Activated naive CD8-positive, alpha-beta T cell treated with anti-CD3 and anti-CD28 coated beads, Interleukin-2, amount 10 ng/mL, durations not matched to agents 7 days and 5 days (primary cell): ENCODE measurements at regions not wholly inside any gene's neighbourhood (a gene's known extent, or its start where the extent isn't known, plus 50 kb on each side); places are given as distances from the start of the nearest gene placed in this dataset.

ENCODE experiments used
- ATAC-seq: fragments of 150-1000 bp; cut with Tn5 transposase; one replicate; pipeline ENCODE4 v1.10.0; 2021; ENCODE audit warnings: low read depth, moderate library complexity
- POLR2A ChIA-PET: fragments of 350-600 bp; sonication (Branson Sonifier 250); formaldehyde crosslinking; loops from one replicate; lab custom pipeline; 2021; ENCODE audit warnings: antibody characterized with exemption; lab: Charles Lee
- DNase-seq: peaks from one replicate; pipeline ENCODE4 v3.0.0; 2021
- H3K27ac Mint-ChIP-seq: one replicate; pipeline ENCODE4 v1.8.0; 2022; ENCODE audit warnings: mild to moderate bottlenecking, mixed read lengths
- H3K27me3 Mint-ChIP-seq: one replicate; pipeline ENCODE4 v1.8.0; 2022; ENCODE audit warnings: mild to moderate bottlenecking, moderate library complexity, mixed read lengths
- H3K36me3 Mint-ChIP-seq: one replicate; pipeline ENCODE4 v1.8.0; 2021; ENCODE audit warnings: mild to moderate bottlenecking, mixed read lengths
- H3K4me1 Mint-ChIP-seq: one replicate; pipeline ENCODE4 v1.8.0; 2021; ENCODE audit warnings: mixed read lengths
- H3K4me3 Mint-ChIP-seq: one replicate; pipeline ENCODE4 v1.8.0; 2022; ENCODE audit warnings: mild to moderate bottlenecking, moderate library complexity, mixed read lengths
- H3K9me3 Mint-ChIP-seq: one replicate; pipeline ENCODE4 v1.8.0; 2021; ENCODE audit warnings: mixed read lengths

DNA sequence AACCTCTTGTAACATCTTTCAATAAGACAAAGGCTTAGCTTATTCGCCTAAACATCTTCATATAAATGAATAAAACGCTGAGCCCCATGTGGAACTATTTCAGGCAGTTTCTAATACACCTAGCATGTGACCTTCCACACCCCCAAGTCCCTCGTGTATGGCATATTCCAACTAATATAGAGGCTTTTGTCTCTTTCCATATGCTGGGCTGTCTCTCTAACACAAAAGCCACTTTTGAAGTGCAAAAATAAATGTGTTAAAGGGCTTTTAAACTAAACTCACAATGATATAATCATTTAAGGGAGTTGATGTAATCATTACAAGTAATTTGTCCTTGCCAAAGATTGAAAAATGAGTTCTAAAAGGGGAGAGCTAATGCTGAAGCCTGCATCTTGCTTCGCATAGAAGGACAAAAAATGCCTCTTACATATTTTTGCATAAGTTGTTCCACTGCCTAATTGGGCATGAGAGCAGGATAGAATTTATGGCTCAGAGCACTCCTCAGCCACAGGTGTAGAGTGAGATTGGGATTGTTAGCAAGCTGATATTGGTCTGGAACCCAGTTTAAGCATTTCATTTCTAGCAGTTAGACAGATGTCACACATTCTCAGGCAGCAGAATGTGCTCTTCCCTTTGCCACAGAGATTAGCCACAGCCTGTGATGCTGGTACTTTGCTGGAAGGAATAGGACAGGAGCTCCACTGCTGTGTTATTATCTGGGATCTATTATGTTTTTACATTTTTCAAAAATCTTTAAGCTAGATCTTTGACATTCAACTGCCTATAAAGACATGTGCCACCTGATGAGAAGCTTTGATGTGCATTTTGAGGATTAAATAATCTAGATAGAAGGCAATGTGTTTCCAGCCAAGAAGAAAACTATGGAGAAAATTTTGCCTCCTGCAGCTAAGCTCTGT is 1044.4 kb downstream of the ADGRL2 start:
- no peak for DNase-seq
- ATAC-seq = no peak
- H3K9me3 Mint-ChIP-seq = no peaks in the 10 kb centered on the region
- POLR2A ChIA-PET = no interaction called here
- no peak overlapping the region for H3K4me3 Mint-ChIP-seq
- no peak overlapping the region for H3K27ac Mint-ChIP-seq
- H3K4me1 Mint-ChIP-seq = no peaks in the 10 kb centered on the region
- H3K27me3 Mint-ChIP-seq = no peaks in the 10 kb centered on the region
- no peaks in the 10 kb centered on the region for H3K36me3 Mint-ChIP-seq

GRCh38 chr1:82844447-82844846 is 1043.7 kb downstream of the ADGRL2 start:
- POLR2A ChIA-PET = no interaction called here
- ATAC-seq = no peak
- no peak overlapping the region for H3K27ac Mint-ChIP-seq
- no peak for DNase-seq
- no peaks in the 10 kb centered on the region for H3K27me3 Mint-ChIP-seq
- H3K9me3 Mint-ChIP-seq = no peaks in the 10 kb centered on the region
- H3K36me3 Mint-ChIP-seq = no peaks in the 10 kb centered on the region
- no peak overlapping the region for H3K4me3 Mint-ChIP-seq
- H3K4me1 Mint-ChIP-seq = no peaks in the 10 kb centered on the region

GRCh38 chr1:82843876-82844275 is 1043.1 kb downstream of the ADGRL2 start:
- no peaks in the 10 kb centered on the region for H3K36me3 Mint-ChIP-seq
- no peaks in the 10 kb centered on the region for H3K27me3 Mint-ChIP-seq
- H3K9me3 Mint-ChIP-seq = no peaks in the 10 kb centered on the region
- no peak overlapping the region for H3K4me3 Mint-ChIP-seq
- no peaks in the 10 kb centered on the region for H3K4me1 Mint-ChIP-seq
- ATAC-seq = no peak
- no peak for DNase-seq
- POLR2A ChIA-PET = no interaction called here
- H3K27ac Mint-ChIP-seq = no peak overlapping the region

GRCh38 chr1:82840192-82840591 is 1039.5 kb downstream of the ADGRL2 start:
- no peaks in the 10 kb centered on the region for H3K9me3 Mint-ChIP-seq
- H3K4me3 Mint-ChIP-seq = no peak overlapping the region
- no peaks in the 10 kb centered on the region for H3K36me3 Mint-ChIP-seq
- no peak for DNase-seq
- POLR2A ChIA-PET = no interaction called here
- no peak for ATAC-seq
- H3K4me1 Mint-ChIP-seq = no peaks in the 10 kb centered on the region
- H3K27me3 Mint-ChIP-seq = no peaks in the 10 kb centered on the region
- H3K27ac Mint-ChIP-seq = no peak overlapping the region

GRCh38 chr1:82837766-82838465 is 1037.2 kb downstream of the ADGRL2 start:
- no peak overlapping the region for H3K27ac Mint-ChIP-seq
- H3K9me3 Mint-ChIP-seq = no peaks in the 10 kb centered on the region
- POLR2A ChIA-PET = no interaction called here
- H3K4me3 Mint-ChIP-seq = no peak overlapping the region
- ATAC-seq (no peak), DNase-seq (no peak)
- H3K36me3 Mint-ChIP-seq = no peaks in the 10 kb centered on the region
- H3K4me1 Mint-ChIP-seq = no peaks in the 10 kb centered on the region
- no peaks in the 10 kb centered on the region for H3K27me3 Mint-ChIP-seq

- H3K9me3 Mint-ChIP-seq = no peaks in the 10 kb centered on the region
- no peaks in the 10 kb centered on the region for H3K27me3 Mint-ChIP-seq
- POLR2A ChIA-PET = no interaction called here
- H3K36me3 Mint-ChIP-seq = no peaks in the 10 kb centered on the region
- H3K4me3 Mint-ChIP-seq = no peak overlapping the region
- no peak for DNase-seq
- no peaks in the 10 kb centered on the region for H3K4me1 Mint-ChIP-seq
- H3K27ac Mint-ChIP-seq = no peak overlapping the region
- ATAC-seq = no peak
Measured at GRCh38 chr1:82836973-82837680, 1036.4 kb downstream of the ADGRL2 start.

- Mint-ChIP-seq H3K4me1 (no peaks in the 10 kb centered on the region), H3K9me3 (no peaks in the 10 kb centered on the region), H3K27me3 (no peaks in the 10 kb centered on the region), H3K27ac (no peak overlapping the region), H3K36me3 (no peaks in the 10 kb centered on the region), H3K4me3 (no peak overlapping the region)
- no peak for ATAC-seq
- DNase-seq = no peak
- POLR2A ChIA-PET = no interaction called here
Measured at GRCh38 chr1:82836213-82836972, 1035.7 kb downstream of the ADGRL2 start.

DNA sequence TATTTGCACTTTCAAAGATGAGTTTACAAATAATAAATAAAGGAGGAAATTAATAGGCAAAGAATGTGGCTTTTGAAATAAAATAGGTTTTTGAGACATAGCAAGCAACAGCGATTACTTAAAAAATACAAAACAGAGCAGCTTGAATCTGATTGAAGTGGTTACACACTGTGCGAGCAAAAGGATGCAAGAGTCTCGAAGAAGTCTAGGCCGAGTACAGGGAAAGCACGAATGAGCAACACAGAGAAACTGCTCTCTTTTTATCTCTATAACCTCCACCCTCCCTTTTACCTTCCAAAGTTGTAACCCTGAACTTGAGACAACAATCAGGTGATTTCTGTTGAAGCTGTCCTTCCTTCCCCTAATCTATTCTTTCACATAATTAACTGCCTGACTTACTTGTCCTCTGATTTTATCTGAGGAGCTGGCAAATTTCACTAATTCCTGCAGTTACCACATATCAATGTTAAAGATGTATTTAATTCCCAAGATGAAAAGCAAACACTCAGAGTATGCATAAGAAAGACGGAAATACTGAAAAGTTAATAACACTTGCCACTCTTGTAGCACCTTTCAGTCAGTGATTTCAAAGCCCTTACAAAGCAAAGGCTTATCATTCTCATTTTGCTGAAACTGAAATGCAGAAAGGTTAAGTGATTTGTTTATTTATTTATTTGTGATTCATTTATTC is 1030.1 kb downstream of the ADGRL2 start:
- peaks cover 3% of the 10 kb centered on the region for H3K4me1 Mint-ChIP-seq

GRCh38 chr1:82829527-82829926 is 1028.8 kb downstream of the ADGRL2 start:
- POLR2A ChIA-PET = no interaction called here
- Mint-ChIP-seq H3K4me3 (no peak overlapping the region), H3K27ac (no peak overlapping the region)

More for the DNA sequence above, 1030.1 kb downstream of the ADGRL2 start:
- Mint-ChIP-seq H3K4me3 (no peak overlapping the region), H3K9me3 (no peaks in the 10 kb centered on the region), H3K27me3 (peaks cover 3% of the 10 kb centered on the region), H3K36me3 (no peaks in the 10 kb centered on the region), H3K27ac (no peak overlapping the region)
- POLR2A ChIA-PET = no interaction called here
- ATAC-seq = no peak
- no peak for DNase-seq

GRCh38 chr1:82823876-82824275 is 1023.1 kb downstream of the ADGRL2 start:
- Mint-ChIP-seq H3K27me3 (peaks cover 3% of the 10 kb centered on the region), H3K4me1 (peaks cover 6% of the 10 kb centered on the region), H3K4me3 (no peak overlapping the region), H3K36me3 (no peaks in the 10 kb centered on the region), H3K27ac (no peak overlapping the region), H3K9me3 (no peaks in the 10 kb centered on the region)
- DNase-seq (no peak), ATAC-seq (no peak)
- POLR2A ChIA-PET = no interaction called here

More at GRCh38 chr1:82829527-82829926, 1028.8 kb downstream of the ADGRL2 start:
- DNase-seq (no peak), ATAC-seq (no peak)
- Mint-ChIP-seq H3K9me3 (no peaks in the 10 kb centered on the region), H3K36me3 (no peaks in the 10 kb centered on the region), H3K4me1 (peaks cover 3% of the 10 kb centered on the region), H3K27me3 (peaks cover 3% of the 10 kb centered on the region)

GRCh38 chr1:82820816-82821215 is 1020.1 kb downstream of the ADGRL2 start:
- Mint-ChIP-seq H3K27ac (no peak overlapping the region), H3K36me3 (no peaks in the 10 kb centered on the region), H3K9me3 (no peaks in the 10 kb centered on the region), H3K4me1 (peaks cover 9% of the 10 kb centered on the region), H3K27me3 (peaks cover 2% of the 10 kb centered on the region), H3K4me3 (no peak overlapping the region)
- DNase-seq (no peak), ATAC-seq (no peak)
- POLR2A ChIA-PET = no interaction called here

DNA sequence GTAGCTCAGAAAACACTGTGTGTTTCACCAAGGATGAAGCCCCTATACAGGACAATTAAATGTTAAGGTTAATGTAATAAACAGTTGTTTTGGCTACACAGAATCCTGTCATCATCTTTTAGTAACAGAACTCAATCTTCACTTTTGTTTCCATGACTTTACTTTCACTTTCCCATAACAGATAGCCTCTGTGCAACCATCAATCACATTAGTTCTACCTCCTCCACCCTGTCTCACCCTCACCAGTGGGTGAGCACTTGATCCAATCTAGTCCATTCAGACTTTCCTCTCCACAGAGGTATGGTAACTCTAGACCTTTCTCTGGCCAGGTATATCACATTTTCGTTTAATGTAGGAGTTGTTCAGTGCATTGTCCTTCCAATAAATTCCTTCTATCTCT is 1018.5 kb downstream of the ADGRL2 start:
- DNase-seq (no peak), ATAC-seq (peak; percentile 61)
- Mint-ChIP-seq H3K36me3 (no peaks in the 10 kb centered on the region), H3K27ac (peak overlapping the region; percentile 15), H3K4me1 (peaks cover 9% of the 10 kb centered on the region), H3K4me3 (peak overlapping the region; percentile 45), H3K27me3 (peaks cover 2% of the 10 kb centered on the region), H3K9me3 (no peaks in the 10 kb centered on the region)
- POLR2A ChIA-PET = no interaction called here
